ENCODE measurements at regions not wholly inside any gene's neighbourhood (a gene's known extent, or its start where the extent isn't known, plus 50 kb on each side); places are given as distances from the start of the nearest gene placed in this dataset.
"Not testable (repeated sequence)": the region's sequence is repeated elsewhere in the genome, so short reads cannot be mapped to it uniquely, and the experiment has no call there.

DNA sequence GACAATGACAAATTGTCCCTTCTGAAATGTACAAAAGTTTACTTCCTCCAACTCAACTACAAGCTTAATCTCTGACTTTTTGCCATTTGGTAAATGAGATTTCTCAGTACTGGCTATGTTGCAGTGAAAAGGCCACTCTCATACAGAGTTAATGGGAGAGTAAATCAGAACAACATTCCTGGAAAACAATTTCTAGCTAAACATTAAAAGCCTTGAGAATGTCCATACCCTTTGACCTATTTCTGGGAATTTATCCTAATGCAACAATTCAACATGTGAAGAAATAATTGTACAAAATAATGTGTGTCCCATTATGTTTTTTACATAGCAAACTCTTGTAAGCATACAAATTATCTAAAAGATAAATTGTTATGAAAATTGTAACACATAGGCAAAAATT, 56.3 kb upstream of the SPEF2 start:
- H3K27me3 ChIP-seq (replicated peaks; ENCODE audit: control insufficient read depth, insufficient read depth, low read length) = no peaks in the 10 kb centered on the region
- H3K36me3 ChIP-seq (ENCODE audit: control insufficient read depth, insufficient read depth, low read length, severe bottlenecking) = no peaks in the 10 kb centered on the region
- peaks cover 19% of the 10 kb centered on the region for H3K9me3 ChIP-seq (ENCODE audit: control insufficient read depth, low read length)
- DNase-seq (ENCODE audit: low read depth) = no peak
- H3K4me3 ChIP-seq (ENCODE audit: low read length) = no peak overlapping the region
- H3K4me1 ChIP-seq (ENCODE audit: control insufficient read depth, insufficient read depth, low read length) = no peaks in the 10 kb centered on the region
- no peak overlapping the region for H3K9ac ChIP-seq (ENCODE audit: low read length)

DNA sequence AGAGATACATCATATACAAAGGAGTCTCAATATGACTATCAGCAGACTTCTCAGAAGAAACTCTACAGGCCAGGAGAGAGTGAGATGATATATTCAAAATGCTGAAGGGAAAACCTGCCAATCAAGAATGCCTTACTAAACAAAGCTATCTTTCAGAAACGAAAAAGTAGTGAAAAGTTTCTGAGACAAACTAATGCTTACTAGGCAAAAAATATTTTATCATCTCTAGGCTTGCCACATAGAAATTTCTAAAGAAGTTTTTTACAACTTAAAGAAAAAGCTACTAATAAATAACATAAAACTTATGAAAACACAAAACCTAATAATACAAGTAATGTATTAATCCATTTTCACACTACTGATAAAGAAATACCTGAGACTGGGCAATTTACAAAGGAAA, 59.9 kb upstream of the SPEF2 start:
- peaks cover 19% of the 10 kb centered on the region for H3K9me3 ChIP-seq (ENCODE audit: control insufficient read depth, low read length)
- H3K4me1 ChIP-seq (ENCODE audit: control insufficient read depth, insufficient read depth, low read length) = no peaks in the 10 kb centered on the region
- no peak for DNase-seq (ENCODE audit: low read depth)

DNA sequence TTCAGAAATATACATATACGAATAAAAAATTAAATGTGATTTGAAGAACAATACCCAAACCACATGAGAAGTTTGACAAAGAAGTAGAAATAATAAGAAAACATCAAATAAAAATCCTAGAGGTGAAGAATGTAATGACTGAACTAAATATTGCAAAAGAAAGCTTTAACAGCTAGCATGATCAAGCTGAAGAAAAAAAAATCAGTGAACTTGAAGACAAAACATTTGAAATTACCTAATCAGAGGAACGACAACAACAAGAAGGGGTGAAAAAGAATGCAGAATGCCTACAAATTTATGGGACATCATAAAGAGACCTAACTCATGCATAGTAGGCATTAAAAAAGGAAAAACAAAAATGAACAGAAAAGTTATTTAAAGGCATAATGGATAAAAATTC, 60.5 kb upstream of the SPEF2 start:
- Histone ChIP-seq H3K4me3 (ENCODE audit: low read length) (no peak overlapping the region), H3K9me3 (ENCODE audit: control insufficient read depth, low read length) (peaks cover 19% of the 10 kb centered on the region), H3K27me3 (replicated peaks; ENCODE audit: control insufficient read depth, insufficient read depth, low read length) (no peaks in the 10 kb centered on the region), H3K4me1 (ENCODE audit: control insufficient read depth, insufficient read depth, low read length) (no peaks in the 10 kb centered on the region), H3K9ac (ENCODE audit: low read length) (no peak overlapping the region), H3K36me3 (ENCODE audit: control insufficient read depth, insufficient read depth, low read length, severe bottlenecking) (no peaks in the 10 kb centered on the region)
- DNase-seq (ENCODE audit: low read depth) = no peak

More for the DNA sequence above, 59.9 kb upstream of the SPEF2 start:
- no peak overlapping the region for H3K4me3 ChIP-seq (ENCODE audit: low read length)
- H3K36me3 ChIP-seq (ENCODE audit: control insufficient read depth, insufficient read depth, low read length, severe bottlenecking) = no peaks in the 10 kb centered on the region
- no peak overlapping the region for H3K9ac ChIP-seq (ENCODE audit: low read length)
- no peaks in the 10 kb centered on the region for H3K27me3 ChIP-seq (replicated peaks; ENCODE audit: control insufficient read depth, insufficient read depth, low read length)

DNA sequence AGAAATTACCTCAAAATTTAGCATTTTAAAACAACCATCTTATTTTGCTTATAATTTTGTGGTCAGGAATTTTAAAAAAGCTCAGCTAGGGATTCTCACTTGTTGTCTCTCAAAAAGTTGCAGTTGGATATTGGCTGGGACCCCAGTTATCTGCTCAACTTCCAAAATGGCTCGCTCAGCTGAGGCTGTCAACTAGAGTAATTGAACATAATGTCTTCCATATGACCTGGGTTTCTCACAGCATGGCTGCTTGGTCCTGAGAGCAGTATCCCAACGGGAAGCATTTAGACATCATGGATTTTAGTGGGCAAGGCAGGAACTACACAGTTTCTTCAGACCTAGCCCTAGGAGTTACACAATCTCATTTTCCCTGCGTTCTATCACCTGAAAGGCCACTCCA, 63.6 kb upstream of the SPEF2 start:
- peaks cover 19% of the 10 kb centered on the region for H3K9me3 ChIP-seq (ENCODE audit: control insufficient read depth, low read length)
- DNase-seq (ENCODE audit: low read depth) = no peak

DNA sequence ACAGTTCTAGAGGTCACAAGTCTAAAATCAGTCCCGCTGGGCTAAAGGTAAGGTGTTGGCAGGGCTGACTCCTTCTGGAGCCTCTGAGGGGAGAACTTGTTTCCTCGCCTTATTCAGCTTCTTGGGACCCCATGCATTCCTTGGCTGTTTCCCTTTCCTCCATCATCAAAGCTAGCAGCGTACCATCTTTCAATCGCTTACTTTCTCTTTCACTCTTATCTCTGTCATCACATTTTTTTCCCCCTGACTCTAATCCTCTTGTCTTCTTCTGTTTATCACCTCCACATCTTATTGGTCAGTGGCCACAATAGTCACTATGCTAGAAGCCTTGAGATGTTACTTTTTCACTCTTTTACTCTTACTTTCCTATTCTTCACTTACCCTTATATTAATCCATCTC, 72.5 kb upstream of the SPEF2 start:
- no peaks in the 10 kb centered on the region for H3K36me3 ChIP-seq (ENCODE audit: control insufficient read depth, insufficient read depth, low read length, severe bottlenecking)
- peaks cover 3% of the 10 kb centered on the region for H3K27me3 ChIP-seq (replicated peaks; ENCODE audit: control insufficient read depth, insufficient read depth, low read length)
- H3K9me3 ChIP-seq (ENCODE audit: control insufficient read depth, low read length) = no peaks in the 10 kb centered on the region
- no peaks in the 10 kb centered on the region for H3K4me1 ChIP-seq (ENCODE audit: control insufficient read depth, insufficient read depth, low read length)
- no peak overlapping the region for H3K4me3 ChIP-seq (ENCODE audit: low read length)
- no peak for DNase-seq (ENCODE audit: low read depth)
- no peak overlapping the region for H3K9ac ChIP-seq (ENCODE audit: low read length)

More for the DNA sequence above, 63.6 kb upstream of the SPEF2 start:
- Histone ChIP-seq H3K27me3 (replicated peaks; ENCODE audit: control insufficient read depth, insufficient read depth, low read length) (no peaks in the 10 kb centered on the region), H3K36me3 (ENCODE audit: control insufficient read depth, insufficient read depth, low read length, severe bottlenecking) (no peaks in the 10 kb centered on the region), H3K4me1 (ENCODE audit: control insufficient read depth, insufficient read depth, low read length) (no peaks in the 10 kb centered on the region), H3K4me3 (ENCODE audit: low read length) (no peak overlapping the region), H3K9ac (ENCODE audit: low read length) (no peak overlapping the region)

DNA sequence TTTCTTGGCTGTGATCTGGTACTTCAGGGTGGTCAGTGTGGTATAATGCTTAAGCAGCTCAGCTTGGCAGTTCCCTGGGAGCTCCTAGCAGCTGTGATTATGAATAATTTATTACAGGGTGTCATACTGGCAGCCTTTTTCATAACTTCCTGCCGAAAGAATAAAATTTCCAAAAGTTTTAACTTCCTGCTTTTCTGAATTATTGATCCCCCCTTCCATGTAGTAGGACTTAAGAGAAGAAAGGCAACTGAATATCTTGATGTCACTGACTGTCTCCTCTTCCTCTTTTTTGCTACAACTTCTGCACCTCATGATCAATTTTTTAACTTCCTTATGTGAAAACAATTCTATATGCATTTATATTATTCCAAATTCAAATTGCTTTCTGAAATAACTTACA, 74.3 kb upstream of the SPEF2 start:
- H3K9me3 ChIP-seq (ENCODE audit: control insufficient read depth, low read length) = no peaks in the 10 kb centered on the region
- no peak overlapping the region for H3K4me3 ChIP-seq (ENCODE audit: low read length)
- H3K36me3 ChIP-seq (ENCODE audit: control insufficient read depth, insufficient read depth, low read length, severe bottlenecking) = no peaks in the 10 kb centered on the region
- no peak overlapping the region for H3K9ac ChIP-seq (ENCODE audit: low read length)
- no peaks in the 10 kb centered on the region for H3K4me1 ChIP-seq (ENCODE audit: control insufficient read depth, insufficient read depth, low read length)
- DNase-seq (ENCODE audit: low read depth) = no peak
- H3K27me3 ChIP-seq (replicated peaks; ENCODE audit: control insufficient read depth, insufficient read depth, low read length) = peaks cover 3% of the 10 kb centered on the region

DNA sequence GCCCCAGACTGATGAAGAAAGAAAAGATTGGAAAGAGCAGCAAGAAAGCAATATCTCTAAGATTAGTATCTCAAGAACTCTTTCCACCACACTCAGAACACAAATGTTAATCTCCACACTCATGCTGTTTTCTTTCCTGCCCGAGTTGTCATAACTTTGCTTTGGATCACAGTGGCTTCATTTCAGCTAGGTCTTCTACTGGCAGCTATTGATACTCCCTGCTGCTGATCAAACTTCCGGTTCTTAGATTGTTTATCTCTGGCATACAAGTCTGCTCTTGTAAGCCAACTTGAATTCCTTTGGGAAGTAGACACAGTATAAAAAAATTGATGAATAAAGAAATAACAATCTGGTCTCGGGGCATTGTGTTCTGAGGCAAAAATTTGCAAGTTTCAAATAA, 77.7 kb upstream of the SPEF2 start:
- no peaks in the 10 kb centered on the region for H3K9me3 ChIP-seq (ENCODE audit: control insufficient read depth, low read length)
- no peak for DNase-seq (ENCODE audit: low read depth)
- peaks cover 2% of the 10 kb centered on the region for H3K27me3 ChIP-seq (replicated peaks; ENCODE audit: control insufficient read depth, insufficient read depth, low read length)
- no peak overlapping the region for H3K4me3 ChIP-seq (ENCODE audit: low read length)
- no peaks in the 10 kb centered on the region for H3K36me3 ChIP-seq (ENCODE audit: control insufficient read depth, insufficient read depth, low read length, severe bottlenecking)
- no peaks in the 10 kb centered on the region for H3K4me1 ChIP-seq (ENCODE audit: control insufficient read depth, insufficient read depth, low read length)
- H3K9ac ChIP-seq (ENCODE audit: low read length) = no peak overlapping the region

DNA sequence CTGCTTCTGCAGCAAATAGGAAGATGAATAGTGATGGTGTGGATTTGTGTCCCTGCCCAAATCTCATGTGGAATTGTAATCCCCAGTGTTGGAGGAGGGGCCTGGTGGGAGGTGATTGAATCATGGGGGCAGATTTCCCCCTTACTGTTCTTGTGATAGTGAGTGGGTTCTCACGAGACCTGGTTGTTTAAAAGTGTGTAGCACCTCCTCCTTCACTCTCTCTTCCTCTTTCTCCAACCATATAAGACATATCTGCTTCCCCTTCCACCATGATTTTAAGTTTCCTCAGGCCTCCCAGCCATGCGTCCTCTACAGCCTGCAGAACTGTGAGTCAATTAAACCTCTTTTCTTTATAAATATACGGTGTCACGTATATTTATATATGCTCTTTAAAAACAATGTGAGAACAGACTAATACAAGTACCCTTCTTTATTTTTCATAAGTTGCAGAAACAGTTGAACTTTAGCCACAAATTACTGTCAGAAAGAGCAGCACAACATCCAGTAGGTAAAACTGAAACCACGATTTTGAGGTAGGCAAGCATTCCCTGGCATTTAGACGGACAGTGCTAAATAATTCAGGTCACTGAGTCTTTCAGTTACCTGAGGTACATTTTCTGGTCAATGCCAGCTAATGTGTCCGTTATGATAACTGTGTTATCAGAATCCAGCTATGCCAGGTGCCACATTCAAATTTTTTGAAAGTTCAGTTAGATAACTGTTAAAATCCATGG, 79.3 kb upstream of the SPEF2 start:
- H3K9me3 ChIP-seq (ENCODE audit: control insufficient read depth, low read length) = no peaks in the 10 kb centered on the region
- no peak for DNase-seq (ENCODE audit: low read depth)
- no peak overlapping the region for H3K9ac ChIP-seq (ENCODE audit: low read length)

DNA sequence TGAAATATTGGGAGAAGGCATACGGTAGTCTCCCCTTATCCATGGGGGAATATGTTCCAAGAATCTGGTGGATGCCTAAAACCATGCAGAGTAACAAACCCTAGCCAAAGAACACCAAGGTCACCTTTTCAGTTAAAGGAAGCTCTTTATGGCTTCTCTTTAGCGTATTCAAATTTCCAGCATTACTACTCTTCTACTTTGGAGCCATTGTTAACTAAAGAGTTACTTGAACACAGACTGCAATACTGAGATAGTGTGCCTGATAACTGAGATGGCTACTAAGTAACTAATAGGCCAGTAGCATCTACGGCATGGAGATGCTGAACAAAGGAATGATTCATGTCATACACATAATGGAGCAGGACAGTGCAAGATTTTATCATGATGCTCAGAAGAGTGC, 84.5 kb upstream of the SPEF2 start:
- Histone ChIP-seq H3K27me3 (replicated peaks; ENCODE audit: control insufficient read depth, insufficient read depth, low read length) (no peaks in the 10 kb centered on the region), H3K36me3 (ENCODE audit: control insufficient read depth, insufficient read depth, low read length, severe bottlenecking) (no peaks in the 10 kb centered on the region), H3K4me3 (ENCODE audit: low read length) (no peak overlapping the region), H3K9ac (ENCODE audit: low read length) (no peak overlapping the region), H3K4me1 (ENCODE audit: control insufficient read depth, insufficient read depth, low read length) (no peaks in the 10 kb centered on the region), H3K9me3 (ENCODE audit: control insufficient read depth, low read length) (no peaks in the 10 kb centered on the region)
- no peak for DNase-seq (ENCODE audit: low read depth)

More for the DNA sequence above, 79.3 kb upstream of the SPEF2 start:
- Histone ChIP-seq H3K27me3 (replicated peaks; ENCODE audit: control insufficient read depth, insufficient read depth, low read length) (no peaks in the 10 kb centered on the region), H3K4me3 (ENCODE audit: low read length) (no peak overlapping the region), H3K4me1 (ENCODE audit: control insufficient read depth, insufficient read depth, low read length) (no peaks in the 10 kb centered on the region), H3K36me3 (ENCODE audit: control insufficient read depth, insufficient read depth, low read length, severe bottlenecking) (no peaks in the 10 kb centered on the region)

DNA sequence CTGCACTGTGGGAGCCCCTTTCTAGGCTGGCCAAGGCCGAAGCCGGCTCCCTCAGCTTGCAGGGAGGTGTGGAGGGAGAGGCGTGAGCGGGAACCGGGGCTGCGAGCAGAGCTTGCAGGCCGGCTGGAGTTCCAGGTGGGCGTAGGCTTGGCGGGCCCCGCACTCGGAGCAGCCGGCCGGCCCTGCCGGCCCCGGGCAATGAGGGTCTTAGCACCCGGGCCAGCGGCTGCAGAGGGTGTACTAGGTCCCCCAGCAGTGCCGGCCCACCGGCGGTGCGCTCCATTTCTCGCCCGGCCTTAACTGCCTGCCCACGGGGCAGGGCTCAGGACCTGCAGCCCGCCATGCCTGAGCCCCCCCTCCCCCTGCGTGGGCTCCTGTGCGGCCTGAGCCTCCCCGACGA, 86.1 kb upstream of the SPEF2 start:
- not testable (repeated sequence) for H3K4me1 ChIP-seq (ENCODE audit: control insufficient read depth, insufficient read depth, low read length); H3K9ac ChIP-seq (ENCODE audit: low read length); H3K36me3 ChIP-seq (ENCODE audit: control insufficient read depth, insufficient read depth, low read length, severe bottlenecking); H3K4me3 ChIP-seq (ENCODE audit: low read length); H3K27me3 ChIP-seq (replicated peaks; ENCODE audit: control insufficient read depth, insufficient read depth, low read length); H3K9me3 ChIP-seq (ENCODE audit: control insufficient read depth, low read length); DNase-seq (ENCODE audit: low read depth)

DNA sequence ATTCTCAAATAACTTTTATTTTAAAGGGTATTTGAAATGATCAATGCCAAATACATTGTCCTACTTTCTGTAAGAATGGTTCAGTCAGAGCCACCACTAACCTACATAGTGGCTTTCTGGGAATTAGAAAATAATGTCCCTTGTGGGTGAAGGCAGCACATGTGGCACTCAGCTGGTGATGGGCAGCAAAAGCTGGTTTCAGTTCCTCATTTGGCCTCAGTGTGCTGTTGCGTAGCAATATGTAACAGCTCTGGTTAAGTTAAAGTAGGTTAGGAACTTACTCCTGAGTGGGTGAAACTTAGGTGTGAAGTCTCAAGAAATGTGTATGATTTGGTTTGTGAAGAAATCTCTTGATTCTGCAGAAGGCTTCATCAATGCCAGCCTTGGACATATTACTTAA, 99.6 kb upstream of the SPEF2 start:
- no peaks in the 10 kb centered on the region for H3K36me3 ChIP-seq (ENCODE audit: control insufficient read depth, insufficient read depth, low read length, severe bottlenecking)
- no peak for DNase-seq (ENCODE audit: low read depth)
- H3K9ac ChIP-seq (ENCODE audit: low read length) = no peak overlapping the region
- H3K4me1 ChIP-seq (ENCODE audit: control insufficient read depth, insufficient read depth, low read length) = peaks cover 4% of the 10 kb centered on the region
- H3K4me3 ChIP-seq (ENCODE audit: low read length) = no peak overlapping the region
- H3K27me3 ChIP-seq (replicated peaks; ENCODE audit: control insufficient read depth, insufficient read depth, low read length) = no peaks in the 10 kb centered on the region
- no peaks in the 10 kb centered on the region for H3K9me3 ChIP-seq (ENCODE audit: control insufficient read depth, low read length)

DNA sequence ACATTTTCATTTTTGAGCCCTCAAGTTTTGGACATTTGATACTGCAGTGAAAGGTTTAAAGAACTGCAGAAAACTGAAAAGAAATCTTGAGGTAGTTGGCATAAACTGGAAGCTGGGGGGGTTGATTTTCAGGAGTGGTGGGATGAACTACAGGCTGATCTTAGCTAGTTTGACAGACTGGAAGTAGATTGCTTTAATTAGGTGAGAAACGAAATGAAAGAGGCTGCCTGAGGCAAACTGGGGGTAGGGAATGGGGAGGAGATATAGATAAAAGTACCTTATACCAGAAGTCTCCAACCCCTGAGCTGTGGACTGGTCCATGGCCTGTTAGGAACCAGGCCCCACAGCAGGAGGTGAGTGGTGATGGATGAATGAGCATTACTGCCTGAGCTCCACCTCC, 101.4 kb upstream of the SPEF2 start:
- no peaks in the 10 kb centered on the region for H3K9me3 ChIP-seq (ENCODE audit: control insufficient read depth, low read length)
- no peak overlapping the region for H3K9ac ChIP-seq (ENCODE audit: low read length)
- H3K4me1 ChIP-seq (ENCODE audit: control insufficient read depth, insufficient read depth, low read length) = peaks cover 4% of the 10 kb centered on the region
- H3K4me3 ChIP-seq (ENCODE audit: low read length) = no peak overlapping the region
- DNase-seq (ENCODE audit: low read depth) = no peak
- no peaks in the 10 kb centered on the region for H3K36me3 ChIP-seq (ENCODE audit: control insufficient read depth, insufficient read depth, low read length, severe bottlenecking)
- H3K27me3 ChIP-seq (replicated peaks; ENCODE audit: control insufficient read depth, insufficient read depth, low read length) = no peaks in the 10 kb centered on the region

Measured in adipocyte (in vitro differentiated cells).